ENCODE measurements at regions not wholly inside any gene's neighbourhood (a gene's known extent, or its start where the extent isn't known, plus 50 kb on each side); places are given as distances from the start of the nearest gene placed in this dataset.
"Not testable (repeated sequence)": the region's sequence is repeated elsewhere in the genome, so short reads cannot be mapped to it uniquely, and the experiment has no call there.

- DNase-seq = no peak
These were observed 51.1 kb upstream of the ROPN1 start for GRCh38 chr3:124043023-124043422.

DNA sequence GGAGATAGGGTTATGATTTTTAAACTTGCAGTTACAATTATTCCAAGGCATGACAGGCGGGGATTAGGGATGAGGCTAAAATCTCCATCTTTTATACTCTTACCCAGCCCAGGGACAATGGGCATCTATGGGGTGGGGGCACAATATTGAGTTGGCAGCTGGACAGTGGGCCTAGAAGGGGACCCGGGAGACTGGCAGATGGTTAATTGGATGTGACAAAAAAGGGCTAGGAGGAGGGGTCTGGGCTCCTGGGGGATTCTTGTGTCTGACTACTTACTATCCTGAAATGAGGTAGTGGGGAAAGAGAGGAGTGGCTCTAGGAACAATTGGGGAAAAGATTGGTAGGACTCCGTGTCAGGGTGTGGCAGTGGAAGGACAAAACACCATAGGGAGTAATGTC, 53.0 kb upstream of the ROPN1 start:
- no peak for DNase-seq

GRCh38 chr3:124048967-124049798, 57.3 kb upstream of the ROPN1 start:
- DNase-seq = no peak

GRCh38 chr3:124051636-124052035, 59.7 kb upstream of the ROPN1 start:
- no peak for DNase-seq

DNA sequence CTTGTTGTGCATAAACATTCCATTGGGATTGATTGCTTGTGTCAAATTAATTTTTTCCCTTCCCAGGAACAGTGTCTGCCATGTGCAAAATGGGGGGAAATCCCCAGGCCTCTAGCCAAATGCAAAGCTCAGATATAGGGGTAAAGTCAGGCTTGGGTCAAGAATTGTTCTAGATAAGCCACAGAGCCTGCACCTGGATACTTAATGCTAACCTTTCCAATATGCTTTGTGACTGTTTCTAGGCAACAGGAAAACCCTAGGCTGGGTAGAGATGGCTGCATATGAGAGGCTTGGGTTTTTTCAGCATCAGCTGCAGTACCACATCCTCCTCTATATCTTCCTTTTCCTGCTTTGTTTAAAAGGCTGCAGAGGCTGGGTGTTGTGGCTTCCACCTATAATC, 61.9 kb upstream of the ROPN1 start:
- peak; percentile 51 for DNase-seq

GRCh38 chr3:124056846-124057245, 64.9 kb upstream of the ROPN1 start:
- DNase-seq = no peak

DNA sequence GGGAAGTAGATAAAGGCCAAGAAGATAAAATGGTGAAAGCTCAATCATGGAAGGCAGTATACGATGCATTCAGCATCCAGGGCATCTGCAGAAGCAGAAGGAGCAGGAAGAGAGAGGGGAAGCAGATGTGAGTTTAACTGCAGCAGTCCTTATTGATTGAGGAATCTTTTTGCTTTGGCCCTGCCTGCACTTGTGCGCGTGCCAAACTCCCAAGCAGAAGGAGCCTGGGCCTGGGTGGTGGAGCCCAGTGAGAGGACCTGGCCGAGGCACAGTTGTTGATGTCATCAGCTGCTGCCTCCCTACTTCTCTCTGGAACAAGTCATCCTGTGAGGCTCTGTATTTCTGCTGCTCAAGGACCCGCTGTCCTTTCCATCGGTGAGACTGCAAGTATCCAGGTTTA, 65.5 kb upstream of the ROPN1 start:
- DNase-seq = no peak

GRCh38 chr3:124059580-124059979, 67.7 kb upstream of the ROPN1 start:
- DNase-seq = no peak

GRCh38 chr3:124063197-124063909, 71.4 kb upstream of the ROPN1 start:
- DNase-seq = no peak

- no peak for DNase-seq
These were observed 72.1 kb upstream of the ROPN1 start for GRCh38 chr3:124064050-124064449.

- not testable (repeated sequence) for DNase-seq
These were observed 74.6 kb upstream of the ROPN1 start for GRCh38 chr3:124066543-124066942.

- not testable (repeated sequence) for DNase-seq
These were observed 77.8 kb upstream of the ROPN1 start for GRCh38 chr3:124069706-124070105.

DNA sequence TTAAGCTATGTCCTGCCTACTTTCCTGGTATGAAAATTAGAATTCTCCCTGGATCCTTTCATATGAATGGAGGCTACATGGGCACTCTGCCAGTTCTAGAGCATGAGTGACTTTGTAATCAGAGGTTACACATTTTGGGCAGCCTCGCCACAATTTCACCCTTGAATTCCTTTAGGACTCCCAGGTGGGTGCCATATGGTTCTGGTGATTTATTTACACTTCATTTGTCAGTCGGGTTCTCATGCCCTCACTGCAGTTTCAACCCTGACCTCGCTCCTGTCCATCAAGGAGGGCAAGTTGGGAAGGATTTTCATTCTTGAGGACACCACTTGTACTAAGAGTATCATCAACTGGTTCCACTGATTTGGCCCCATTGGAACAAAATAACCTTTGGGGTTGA, 83.2 kb upstream of the ROPN1 start:
- not testable (repeated sequence) for DNase-seq

GRCh38 chr3:124075753-124076152, 83.8 kb upstream of the ROPN1 start:
- no peak for DNase-seq

DNA sequence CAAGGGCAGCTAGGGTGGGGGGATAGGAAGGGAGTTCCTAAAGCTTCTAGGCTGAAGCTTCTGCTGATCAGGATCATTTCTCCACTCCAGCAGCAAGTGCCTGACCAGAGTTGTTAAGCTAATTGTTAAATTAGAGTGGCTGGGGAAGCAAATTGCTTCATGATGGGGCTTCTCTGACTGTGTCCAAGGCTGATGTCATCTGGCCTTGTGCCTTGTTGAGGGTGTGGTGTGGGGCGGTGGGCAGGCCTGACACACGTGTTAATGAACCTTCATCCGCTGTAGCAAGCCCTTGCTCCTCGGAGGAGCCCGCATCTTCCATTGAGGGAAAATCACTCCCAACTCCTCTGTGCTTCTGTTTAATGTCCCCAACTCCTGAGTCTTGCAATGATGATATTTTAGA, 84.3 kb upstream of the ROPN1 start:
- no peak for DNase-seq

- peak; percentile 38 for DNase-seq
These were observed 87.3 kb upstream of the ROPN1 start for GRCh38 chr3:124078953-124079911.

DNA sequence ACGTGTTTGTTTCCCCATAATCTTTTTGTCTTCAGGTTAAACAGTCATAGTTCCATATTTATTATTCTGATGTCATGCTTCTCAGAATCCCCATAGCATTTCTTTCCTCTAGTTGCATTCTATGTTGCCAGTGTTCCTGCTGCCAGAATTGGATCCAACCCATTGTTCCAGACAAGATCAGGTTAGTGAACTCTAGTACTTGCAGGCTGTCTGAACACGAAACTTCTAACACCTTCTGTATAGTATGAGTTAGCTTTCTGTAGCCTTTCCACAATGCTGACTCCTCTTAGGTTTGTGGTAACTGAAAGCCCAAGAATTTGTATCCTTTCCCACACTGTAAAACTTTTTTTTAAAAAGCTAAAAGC, 88.0 kb upstream of the ROPN1 start:
- no peak for DNase-seq

DNA sequence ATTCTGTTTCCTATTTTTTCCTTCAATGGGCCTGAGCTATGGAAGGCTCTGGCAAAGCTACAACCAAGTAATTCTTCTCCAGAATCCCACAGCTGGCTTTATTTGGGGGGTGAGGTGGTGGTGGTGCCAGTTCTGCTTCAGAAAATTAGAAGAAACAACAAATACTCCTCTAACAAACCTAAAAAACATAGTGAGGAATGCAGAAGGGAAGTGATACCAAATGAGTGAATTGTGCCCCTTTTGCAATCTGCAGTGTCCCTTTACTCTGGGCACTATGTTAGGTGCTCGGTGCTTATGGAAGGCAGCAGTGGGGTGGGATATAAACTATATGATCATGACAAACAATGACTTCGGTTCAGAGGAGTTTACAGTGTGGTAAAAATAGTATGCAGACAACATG, 90.4 kb upstream of the ROPN1 start:
- no peak for DNase-seq

- DNase-seq = peak; percentile 59
These were observed 92.3 kb upstream of the ROPN1 start for GRCh38 chr3:124084022-124084881.

DNA sequence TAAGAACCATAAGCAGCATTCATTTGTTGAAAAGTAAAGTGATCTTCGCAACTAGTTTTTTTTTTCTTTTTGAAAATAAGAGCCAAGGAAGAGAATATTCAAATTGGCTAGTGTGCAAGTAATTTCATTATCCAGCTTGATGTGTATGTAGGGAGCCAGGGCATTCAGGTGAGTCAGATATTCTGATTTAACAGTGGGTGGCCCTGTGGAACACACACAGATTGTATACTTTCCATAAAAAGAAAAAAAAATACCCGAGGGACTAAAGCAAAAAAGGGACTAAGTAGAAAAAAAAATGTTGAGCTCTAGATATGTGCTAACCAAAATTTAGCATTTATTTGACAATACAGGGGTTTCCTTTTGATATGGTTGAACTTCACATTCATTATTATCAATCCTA, 96.9 kb upstream of the ROPN1 start:
- DNase-seq = no peak

- DNase-seq = no peak
These were observed 97.3 kb upstream of the ROPN1 start for GRCh38 chr3:124089214-124089613.

- no peak for DNase-seq
These were observed 99.8 kb upstream of the ROPN1 start for GRCh38 chr3:124091716-124092115.

All from NCI-H1105 (cell line).